ENCODE measurements at regions not wholly inside any gene's neighbourhood (a gene's known extent, or its start where the extent isn't known, plus 50 kb on each side); places are given as distances from the start of the nearest gene placed in this dataset.
"Not testable (repeated sequence)": the region's sequence is repeated elsewhere in the genome, so short reads cannot be mapped to it uniquely, and the experiment has no call there.

- no peak for ATAC-seq
Observed at GRCh38 chr9:40928803-40929487, 199.5 kb downstream of the FOXD4L6 start.

GRCh38 chr9:40927851-40928802 is 200.4 kb downstream of the FOXD4L6 start:
- ATAC-seq = no peak

GRCh38 chr9:40927260-40927631 is 201.2 kb downstream of the FOXD4L6 start:
- no peak for ATAC-seq

- ATAC-seq = no peak
Observed at GRCh38 chr9:40926404-40927259, 201.8 kb downstream of the FOXD4L6 start.

GRCh38 chr9:40925149-40925548 is 203.3 kb downstream of the FOXD4L6 start:
- no peak for ATAC-seq

GRCh38 chr9:40916399-40916783 is 212.1 kb downstream of the FOXD4L6 start:
- not testable (repeated sequence) for ATAC-seq

GRCh38 chr9:40915660-40916398 is 212.7 kb downstream of the FOXD4L6 start:
- ATAC-seq = not testable (repeated sequence)

- ATAC-seq = no peak
Observed at GRCh38 chr9:40914772-40915659, 213.5 kb downstream of the FOXD4L6 start.

GRCh38 chr9:40913928-40914673 is 214.4 kb downstream of the FOXD4L6 start:
- no peak for ATAC-seq

GRCh38 chr9:40913096-40913719 is 215.3 kb downstream of the FOXD4L6 start:
- ATAC-seq = no peak

GRCh38 chr9:40912679-40913078 is 215.8 kb downstream of the FOXD4L6 start:
- ATAC-seq = not testable (repeated sequence)

- no peak for ATAC-seq
Observed at GRCh38 chr9:40911647-40912046, 216.8 kb downstream of the FOXD4L6 start.

GRCh38 chr9:40910995-40911394 is 217.5 kb downstream of the FOXD4L6 start:
- not testable (repeated sequence) for ATAC-seq

GRCh38 chr9:40909821-40910220 is 218.7 kb downstream of the FOXD4L6 start:
- ATAC-seq = no peak

GRCh38 chr9:40909111-40909510 is 219.4 kb downstream of the FOXD4L6 start:
- ATAC-seq = not testable (repeated sequence)

GRCh38 chr9:40907657-40908624 is 220.5 kb downstream of the FOXD4L6 start:
- ATAC-seq = no peak

- ATAC-seq = not testable (repeated sequence)
Observed at GRCh38 chr9:40906879-40907278, 221.6 kb downstream of the FOXD4L6 start.

- not testable (repeated sequence) for ATAC-seq
Observed at GRCh38 chr9:40892315-40892714, 236.2 kb downstream of the FOXD4L6 start.

- ATAC-seq = not testable (repeated sequence)
Observed at GRCh38 chr9:40885858-40886257, 242.6 kb downstream of the FOXD4L6 start.
